B cell (primary cell): ENCODE measurements at regions not wholly inside any gene's neighbourhood (a gene's known extent, or its start where the extent isn't known, plus 50 kb on each side); places are given as distances from the start of the nearest gene placed in this dataset.

Experiments
- ATAC-seq: fragments of 200-7000 bp; cut with Tn5 transposase; one replicate; pipeline ENCODE4 v1.10.0; 2021; ENCODE audit warnings: low read depth, mild to moderate bottlenecking, moderate number of reproducible peaks, moderate library complexity
- CTCF ChIA-PET: fragments of 350-600 bp; sonication (Branson Sonifier 250); formaldehyde crosslinking; loops from one replicate; lab custom pipeline; 2021; ENCODE audit warnings: antibody characterized with exemption, inconsistent platforms; lab: Charles Lee
- POLR2A ChIA-PET: fragments of 350-600 bp; sonication (Branson Sonifier 250); formaldehyde crosslinking; loops from one replicate; lab custom pipeline; 2021; ENCODE audit warnings: antibody characterized with exemption; lab: Charles Lee
- DNase-seq: peaks from one replicate; pipeline ENCODE4 v3.0.0; 2013
- H2AFZ ChIP-seq: 2 replicates; pipeline ENCODE4 v1.6.1; 2012; ENCODE audit warnings: mild to moderate bottlenecking, low read depth, low read length; ENCODE audit not compliant: insufficient read depth, poor library complexity, severe bottlenecking
- H3K27ac ChIP-seq, 2 donors: 1 replicate in 1 of 2; 2 replicates in 1 of 2; pipeline ENCODE4 v1.5.1; 2012 to 2013; ENCODE audit warnings: low read length in 2 of 2, mild to moderate bottlenecking in 2 of 2, moderate library complexity in 1 of 2
- H3K27me3 ChIP-seq, 4 experiments: fragments of 200-600 bp in 1 of 4; sonication (generic) in 1 of 4; replicated peaks in 1 of 4; 1 replicate in 2 of 4; 2 replicates in 2 of 4; pipeline versions ENCODE4 v1.6.1 to v1.7.0; 2013 to 2016; ENCODE audit warnings: low read length in 3 of 4, mild to moderate bottlenecking in 2 of 4, mixed read lengths in 1 of 4, moderate library complexity in 1 of 4; ENCODE audit not compliant: insufficient read depth in 4 of 4, control insufficient read depth in 3 of 4; ENCODE audit errors: control extremely low read depth in 1 of 4
- H3K36me3 ChIP-seq, 2 experiments: replicated peaks in 1 of 2; 1 replicate in 1 of 2; 2 replicates in 1 of 2; pipeline versions ENCODE4 v1.6.1 to v1.7.1; 2013; ENCODE audit warnings: low read length in 1 of 2; ENCODE audit not compliant: insufficient read depth in 2 of 2, control insufficient read depth in 1 of 2; ENCODE audit errors: control extremely low read depth in 1 of 2, extremely low read depth in 1 of 2
- H3K4me1 ChIP-seq, 2 donors: fragments of 200-600 bp in 1 of 2; sonication (generic) in 1 of 2; 1 replicate in 1 of 2; 2 replicates in 1 of 2; pipeline versions ENCODE4 v1.5.1 to v1.6.1; 2013 to 2017; ENCODE audit warnings: low read length in 2 of 2; ENCODE audit not compliant: control insufficient read depth in 2 of 2, insufficient read depth in 2 of 2
- H3K4me2 ChIP-seq: replicated peaks from 2 replicates; pipeline ENCODE3; 2012; ENCODE audit warnings: mild to moderate bottlenecking, low read depth, low read length; ENCODE audit not compliant: poor library complexity, severe bottlenecking
- H3K4me3 ChIP-seq, 5 experiments: fragments of 200-600 bp in 1 of 5; sonication (generic) in 1 of 5; 1 replicate in 3 of 5; 2 replicates in 2 of 5; pipeline versions ENCODE4 v1.5.1 to v1.7.0; 2011 to 2016; ENCODE audit warnings: low read length in 4 of 5, mild to moderate bottlenecking in 4 of 5, low read depth in 2 of 5, control low read depth in 1 of 5, moderate library complexity in 1 of 5; ENCODE audit not compliant: insufficient read depth in 1 of 5; ENCODE audit errors: control extremely low read depth in 1 of 5, extremely low read depth in 1 of 5
- H3K79me2 ChIP-seq: fragments of 200-600 bp; sonication (generic); one replicate; pipeline ENCODE4 v1.6.0; 2016; ENCODE audit warnings: low read length; ENCODE audit not compliant: control insufficient read depth, insufficient read depth
- H3K9ac ChIP-seq: fragments of 200-600 bp; sonication (generic); 2 replicates; pipeline ENCODE4 v1.6.1; 2017; ENCODE audit warnings: mild to moderate bottlenecking, low read length, moderate library complexity
- H3K9me3 ChIP-seq, 3 donors: one replicate each; pipeline versions ENCODE4 v1.6.1 to v1.7.1; 2013; ENCODE audit warnings: low read length in 2 of 3; ENCODE audit not compliant: control insufficient read depth in 2 of 3, insufficient read depth in 1 of 3; ENCODE audit errors: control extremely low read depth in 1 of 3
- H4K20me1 ChIP-seq: 2 replicates; pipeline ENCODE4 v1.6.0; 2012; ENCODE audit warnings: mild to moderate bottlenecking, low read length; ENCODE audit not compliant: insufficient read depth, control insufficient read depth, poor library complexity, severe bottlenecking
- H3K27ac Mint-ChIP-seq: one replicate; pipeline ENCODE4 v1.8.0; 2021; ENCODE audit warnings: mixed read lengths
- H3K27me3 Mint-ChIP-seq: one replicate; pipeline ENCODE4 v1.8.0; 2021; ENCODE audit warnings: mixed read lengths
- H3K4me1 Mint-ChIP-seq: one replicate; pipeline ENCODE4 v1.8.0; 2021; ENCODE audit warnings: mixed read lengths
- H3K4me3 Mint-ChIP-seq: one replicate; pipeline ENCODE4 v1.8.0; 2021; ENCODE audit warnings: mixed read lengths
- H3K9me3 Mint-ChIP-seq: one replicate; pipeline ENCODE4 v1.8.0; 2022; ENCODE audit warnings: mixed read lengths; ENCODE audit not compliant: insufficient read depth
- CTCF ChIP-seq: fragments of 200-600 bp; IDR thresholded peaks from one replicate; pipeline ENCODE4 v1.8.0; 2022; ENCODE audit warnings: antibody characterized with exemption, mild to moderate bottlenecking
- EZH2 ChIP-seq: IDR thresholded peaks from 2 replicates; pipeline ENCODE4 v1.6.1; 2012; ENCODE audit warnings: borderline replicate concordance, low read depth, mild to moderate bottlenecking, moderate library complexity, low read length; ENCODE audit not compliant: insufficient read depth, poor library complexity, severe bottlenecking
- WGBS: methylation state at CpG from one replicate; pipeline ENCODE4 v1.1.5; 2013; ENCODE audit warnings: missing lambda C conversion rate; ENCODE audit not compliant: insufficient coverage; 5-methylcytosine and 5-hydroxymethylcytosine counted together
- intact Hi-C: fragments of 100-400 bp; cut with micrococcal nuclease; formaldehyde crosslinking; loops from one replicate; pipeline ENCODE4 v1.10.0; 2022

GRCh38 chrX:39988496-39988895 is 109.3 kb downstream of the BCOR start:
- H3K27me3 ChIP-seq, result no peaks in the 10 kb centered on the region
- H2AFZ ChIP-seq, result no peak overlapping the region
- Mint-ChIP-seq H3K4me3 (no peak overlapping the region), H3K9me3 (no peaks in the 10 kb centered on the region), H3K4me1 (no peaks in the 10 kb centered on the region), H3K27ac (no peak overlapping the region), H3K27me3 (no peaks in the 10 kb centered on the region)
- H3K9ac ChIP-seq, result no peak overlapping the region
- no peaks in the 10 kb centered on the region for H4K20me1 ChIP-seq
- H3K4me2 ChIP-seq, result no peak overlapping the region
- H3K4me3 ChIP-seq, result no peak overlapping the region
- H3K27ac ChIP-seq, result no peak overlapping the region
- CTCF ChIA-PET, result no interaction called here
- POLR2A ChIA-PET, result no interaction called here
- DNase-seq, result no peak
- H3K79me2 ChIP-seq, result no peaks in the 10 kb centered on the region
- no peak for ATAC-seq
- TF ChIP-seq CTCF (no peak), EZH2 (no peak)
- H3K9me3 ChIP-seq, result no peaks in the 10 kb centered on the region
- intact Hi-C loops, result no loop called here
- H3K36me3 ChIP-seq, result no peaks in the 10 kb centered on the region
- no peaks in the 10 kb centered on the region for H3K4me1 ChIP-seq

GRCh38 chrX:39990388-39990787 is 107.4 kb downstream of the BCOR start:
- H3K79me2 ChIP-seq, result no peaks in the 10 kb centered on the region
- no peak overlapping the region for H3K4me2 ChIP-seq
- DNase-seq (no peak), ATAC-seq (no peak)
- H3K9me3 ChIP-seq, result no peaks in the 10 kb centered on the region
- no peak overlapping the region for H3K9ac ChIP-seq
- Mint-ChIP-seq H3K4me3 (no peak overlapping the region), H3K27me3 (no peaks in the 10 kb centered on the region), H3K9me3 (no peaks in the 10 kb centered on the region), H3K4me1 (no peaks in the 10 kb centered on the region), H3K27ac (no peak overlapping the region)
- no peak for TF ChIP-seq EZH2
- no peak for TF ChIP-seq CTCF
- H2AFZ ChIP-seq, result no peak overlapping the region
- 0% methylated on average over 1 of the region's 2 CpGs for WGBS
- POLR2A ChIA-PET, result no interaction called here
- intact Hi-C loops, result no loop called here
- H3K27me3 ChIP-seq, result no peaks in the 10 kb centered on the region
- H3K27ac ChIP-seq, result no peak overlapping the region
- CTCF ChIA-PET, result no interaction called here
- no peaks in the 10 kb centered on the region for H4K20me1 ChIP-seq
- H3K36me3 ChIP-seq, result no peaks in the 10 kb centered on the region
- no peak overlapping the region for H3K4me3 ChIP-seq
- no peaks in the 10 kb centered on the region for H3K4me1 ChIP-seq
